ENCODE measurements at regions not wholly inside any gene's neighbourhood (a gene's known extent, or its start where the extent isn't known, plus 50 kb on each side); places are given as distances from the start of the nearest gene placed in this dataset.

- no peak for DNase-seq (ENCODE audit: low spot score)
Measured at GRCh38 chr13:105519771-105520170, 1015.7 kb downstream of the EFNB2 start.

GRCh38 chr13:105518086-105518485 is 1017.4 kb downstream of the EFNB2 start:
- DNase-seq (ENCODE audit: low spot score): no peak

- no peak for DNase-seq (ENCODE audit: low spot score)
Measured at GRCh38 chr13:105514401-105514800, 1021.1 kb downstream of the EFNB2 start.

- no peak for DNase-seq (ENCODE audit: low spot score)
Measured at GRCh38 chr13:105513448-105513847, 1022.0 kb downstream of the EFNB2 start.

- no peak for DNase-seq (ENCODE audit: low spot score)
Measured at GRCh38 chr13:105509981-105510762, 1025.3 kb downstream of the EFNB2 start.

GRCh38 chr13:105506463-105506862 is 1029.0 kb downstream of the EFNB2 start:
- no peak for DNase-seq (ENCODE audit: low spot score)

GRCh38 chr13:105502193-105502592 is 1033.3 kb downstream of the EFNB2 start:
- no peak for DNase-seq (ENCODE audit: low spot score)

GRCh38 chr13:105497597-105497996 is 1037.9 kb downstream of the EFNB2 start:
- DNase-seq (ENCODE audit: low spot score): no peak

- DNase-seq (ENCODE audit: low spot score): no peak
Measured at GRCh38 chr13:105492216-105492615, 1043.2 kb downstream of the EFNB2 start.

GRCh38 chr13:105491345-105491744 is 1044.1 kb downstream of the EFNB2 start:
- DNase-seq (ENCODE audit: low spot score): no peak

- DNase-seq (ENCODE audit: low spot score): no peak
Measured at GRCh38 chr13:105485081-105485480, 1050.4 kb downstream of the EFNB2 start.

GRCh38 chr13:105474983-105475610 is 1060.4 kb downstream of the EFNB2 start:
- no peak for DNase-seq (ENCODE audit: low spot score)

GRCh38 chr13:105471673-105472072 is 1063.8 kb downstream of the EFNB2 start:
- DNase-seq (ENCODE audit: low spot score): no peak

- DNase-seq (ENCODE audit: low spot score): no peak
Measured at GRCh38 chr13:105466376-105466775, 1069.1 kb downstream of the EFNB2 start.

- DNase-seq (ENCODE audit: low spot score): no peak
Measured at GRCh38 chr13:105465745-105466144, 1069.7 kb downstream of the EFNB2 start, which contains the start of gene DAOA. Gene DAOA, plus strand, starts transcription at chr13:105466045.

- no peak for DNase-seq (ENCODE audit: low spot score)
Measured at GRCh38 chr13:105465251-105465650, 1070.2 kb downstream of the EFNB2 start.

- DNase-seq (ENCODE audit: low spot score): no peak
Measured at GRCh38 chr13:105464249-105464648, 1071.2 kb downstream of the EFNB2 start.

GRCh38 chr13:105463011-105463501 is 1072.4 kb downstream of the EFNB2 start:
- DNase-seq (ENCODE audit: low spot score): no peak

- DNase-seq (ENCODE audit: low spot score): no peak
Measured at GRCh38 chr13:105462098-105462497, 1073.4 kb downstream of the EFNB2 start.

- no peak for DNase-seq (ENCODE audit: low spot score)
Measured at GRCh38 chr13:105452895-105453294, 1082.6 kb downstream of the EFNB2 start.

- no peak for DNase-seq (ENCODE audit: low spot score)
Measured at GRCh38 chr13:105450784-105451183, 1084.7 kb downstream of the EFNB2 start.

- DNase-seq (ENCODE audit: low spot score): no peak
Measured at GRCh38 chr13:105448811-105449210, 1086.7 kb downstream of the EFNB2 start.

- peak; percentile 27 for DNase-seq (ENCODE audit: low spot score)
Measured at GRCh38 chr13:105446197-105446596, 1089.3 kb downstream of the EFNB2 start.
